SK-N-SH (cell line): ENCODE measurements at regions not wholly inside any gene's neighbourhood (a gene's known extent, or its start where the extent isn't known, plus 50 kb on each side); places are given as distances from the start of the nearest gene placed in this dataset.

Experiments used
- CTCF ChIA-PET: fragments of 300-600, 350-600 bp; formaldehyde crosslinking; extraction: SDS; loops from one replicate; lab custom pipeline; 2021; lab: Yijun Ruan, JAX
- POLR2A ChIA-PET: fragments of 350-600 bp; sonication (Branson Sonifier 250); formaldehyde crosslinking; extraction: SDS; loops from one replicate; lab custom pipeline; 2020; ENCODE audit warnings: antibody characterized with exemption, inconsistent platforms; lab: Yijun Ruan, JAX
- DNase-seq: peaks from one replicate; pipeline ENCODE4 v3.0.0; 2012
- H2AFZ ChIP-seq: fragments of 200-600 bp; sonication (generic); 2 replicates; pipeline ENCODE4 v1.8.1; 2016; ENCODE audit warnings: antibody characterized with exemption, mild to moderate bottlenecking, low read depth
- H3F3A ChIP-seq: fragments of 200-600 bp; sonication (generic); replicated peaks from 2 replicates; pipeline ENCODE3; 2016; ENCODE audit warnings: antibody characterized with exemption, mild to moderate bottlenecking; ENCODE audit not compliant: insufficient read depth
- H3K27ac ChIP-seq, 2 experiments: fragments of 200-500 bp in 1 of 2; fragments of 200-600 bp in 1 of 2; sonication (Bioruptor generic) in 1 of 2; sonication (generic), shearing (Covaris generic) in 1 of 2; 2 replicates each; pipeline versions ENCODE4 v1.5.1 to v1.6.1; 2014 to 2016; ENCODE audit warnings: low read depth in 2 of 2, inconsistent platforms in 1 of 2, low read length in 1 of 2, mild to moderate bottlenecking in 1 of 2, mixed read lengths in 1 of 2
- H3K27me3 ChIP-seq: fragments of 200-600 bp; sonication (generic), shearing (Covaris generic); 2 replicates; pipeline ENCODE4 v1.6.1; 2016; ENCODE audit warnings: mixed run types; ENCODE audit not compliant: insufficient read depth
- H3K36me3 ChIP-seq, 2 experiments: fragments of 200-500 bp in 1 of 2; fragments of 200-600 bp in 1 of 2; sonication (Bioruptor generic) in 1 of 2; sonication (generic) in 1 of 2; replicated peaks in 1 of 2; 2 replicates each; pipeline versions ENCODE3 to v1.5.1; 2014 to 2016; ENCODE audit warnings: low read length in 1 of 2, mild to moderate bottlenecking in 1 of 2; ENCODE audit not compliant: insufficient read depth in 2 of 2, control insufficient read depth in 1 of 2
- H3K4me1 ChIP-seq, 2 experiments: fragments of 200-500 bp in 1 of 2; fragments of 200-600 bp in 1 of 2; sonication (Bioruptor generic) in 1 of 2; sonication (generic), shearing (Covaris generic) in 1 of 2; 2 replicates each; pipeline versions ENCODE4 v1.5.1 to v1.6.1; 2014 to 2016; ENCODE audit warnings: low read depth in 1 of 2, low read length in 1 of 2, mixed run types in 1 of 2; ENCODE audit not compliant: insufficient read depth in 2 of 2, control insufficient read depth in 1 of 2
- H3K4me2 ChIP-seq: fragments of 200-600 bp; sonication (generic), shearing (Covaris generic); 2 replicates; pipeline ENCODE4 v1.6.1; 2017; ENCODE audit warnings: mixed run types
- H3K4me3 ChIP-seq, 2 experiments: fragments of 200-500 bp in 1 of 2; fragments of 200-600 bp in 1 of 2; sonication (Bioruptor generic) in 1 of 2; sonication (generic), shearing (Covaris generic) in 1 of 2; 2 replicates each; pipeline versions ENCODE4 v1.5.1 to v1.8.1; 2014 to 2016; ENCODE audit warnings: low read depth in 2 of 2, inconsistent platforms in 1 of 2, low read length in 1 of 2, mild to moderate bottlenecking in 1 of 2, mixed read lengths in 1 of 2, moderate library complexity in 1 of 2
- H3K79me2 ChIP-seq: fragments of 200-600 bp; sonication (generic); 2 replicates; pipeline ENCODE4 v1.8.1; 2017; ENCODE audit warnings: mild to moderate bottlenecking; ENCODE audit not compliant: insufficient read depth
- H3K9ac ChIP-seq: fragments of 200-600 bp; sonication (generic); 2 replicates; pipeline ENCODE4 v1.6.1; 2017; ENCODE audit warnings: mixed run types
- H3K9me2 ChIP-seq: fragments of 200-600 bp; sonication (generic); 2 replicates; pipeline ENCODE4 v1.6.1; 2017; ENCODE audit warnings: mixed run types
- H3K9me3 ChIP-seq: fragments of 200-600 bp; sonication (generic); 2 replicates; pipeline ENCODE4 v1.6.1; 2017; ENCODE audit warnings: mixed run types, mild to moderate bottlenecking, moderate library complexity
- H4K20me1 ChIP-seq: fragments of 200-600 bp; sonication (generic); 2 replicates; pipeline ENCODE4 v1.6.1; 2017; ENCODE audit warnings: mild to moderate bottlenecking, mixed run types; ENCODE audit not compliant: insufficient read depth
- GABPA ChIP-seq: IDR thresholded peaks from 2 replicates; pipeline ENCODE4 v1.4.0; 2012; ENCODE audit warnings: low read depth, mild to moderate bottlenecking
- IRF3 ChIP-seq: fragments of 150-350 bp; IDR thresholded peaks from 2 replicates; pipeline ENCODE4 v1.6.1; 2016; ENCODE audit warnings: mild to moderate bottlenecking, low read depth, low read length
- NRF1 ChIP-seq: IDR thresholded peaks from 2 replicates; pipeline ENCODE4 v1.6.1; 2012; ENCODE audit warnings: low read depth, mild to moderate bottlenecking, low read length
- RCOR1 ChIP-seq: fragments of 150-350 bp; IDR thresholded peaks from 2 replicates; pipeline ENCODE4 v1.6.1; 2017; ENCODE audit warnings: antibody characterized with exemption, low read length
- RXRA ChIP-seq: IDR thresholded peaks from 2 replicates; pipeline ENCODE4 v1.4.0; 2012; ENCODE audit warnings: low read depth, mild to moderate bottlenecking, borderline replicate concordance
- TCF12 ChIP-seq: IDR thresholded peaks from 2 replicates; pipeline ENCODE4 v1.4.0; 2012
- WGBS: methylation state at CpG from one replicate; pipeline ENCODE4 v1.1.6; 2017; ENCODE audit warnings: low lambda C conversion rate; 5-methylcytosine and 5-hydroxymethylcytosine counted together
- TF ChIP-seq, protein P1 (sequence below): IDR thresholded peaks from 2 replicates; pipeline ENCODE4; 2012
- TF ChIP-seq, protein P2 (sequence below): fragments of 200-600 bp; sonication (generic); IDR thresholded peaks from 2 replicates; pipeline ENCODE4 v1.6.1; 2017; ENCODE audit warnings: antibody characterized with exemption, mild to moderate bottlenecking, moderate library complexity
- TF ChIP-seq, protein P3 (sequence below): IDR thresholded peaks from 2 replicates; pipeline ENCODE4 v1.6.1; 2012; ENCODE audit warnings: mild to moderate bottlenecking, low read depth, low read length, moderate library complexity

DNA sequence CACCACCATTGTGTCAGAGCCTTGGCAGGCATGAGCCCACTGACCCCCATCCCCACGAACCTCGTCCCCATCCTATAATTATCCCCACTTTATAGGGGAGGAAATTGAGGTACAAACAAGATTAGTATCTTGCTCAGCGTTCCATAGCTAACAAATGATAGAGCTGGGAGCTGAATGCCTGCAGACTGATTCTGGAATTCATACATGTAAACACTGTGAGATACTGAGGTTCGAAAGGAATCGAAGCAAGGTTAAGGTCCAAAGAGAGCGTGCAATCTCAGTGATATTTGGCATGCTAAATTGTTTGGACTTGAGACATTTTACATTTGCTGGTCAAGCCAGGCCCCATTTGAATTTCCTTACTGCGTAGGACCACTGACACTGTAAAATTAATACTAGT, 746.6 kb downstream of the COL12A1 start:
- Histone ChIP-seq H3K4me1 (no peaks in the 10 kb centered on the region), H4K20me1 (no peaks in the 10 kb centered on the region), H3K9me2 (no peaks in the 10 kb centered on the region), H3K27ac (no peak overlapping the region), H3K27me3 (no peaks in the 10 kb centered on the region; the same call in 1 of the 2 replicates), H3K36me3 (no peaks in the 10 kb centered on the region), H2AFZ (no peak overlapping the region), H3K9me3 (no peaks in the 10 kb centered on the region), H3F3A (no peaks in the 10 kb centered on the region), H3K4me3 (no peak overlapping the region), H3K79me2 (no peaks in the 10 kb centered on the region), H3K9ac (no peak overlapping the region), H3K4me2 (no peak overlapping the region)
- TF ChIP-seq, protein P1, sequence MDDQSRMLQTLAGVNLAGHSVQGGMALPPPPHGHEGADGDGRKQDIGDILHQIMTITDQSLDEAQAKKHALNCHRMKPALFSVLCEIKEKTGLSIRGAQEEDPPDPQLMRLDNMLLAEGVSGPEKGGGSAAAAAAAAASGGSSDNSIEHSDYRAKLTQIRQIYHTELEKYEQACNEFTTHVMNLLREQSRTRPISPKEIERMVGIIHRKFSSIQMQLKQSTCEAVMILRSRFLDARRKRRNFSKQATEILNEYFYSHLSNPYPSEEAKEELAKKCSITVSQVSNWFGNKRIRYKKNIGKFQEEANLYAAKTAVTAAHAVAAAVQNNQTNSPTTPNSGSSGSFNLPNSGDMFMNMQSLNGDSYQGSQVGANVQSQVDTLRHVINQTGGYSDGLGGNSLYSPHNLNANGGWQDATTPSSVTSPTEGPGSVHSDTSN = no peak
- 21% methylated on average over 7 of the region's 7 CpGs for WGBS
- ChIA-PET CTCF (no interaction called here), POLR2A (no interaction called here)
- no peak for DNase-seq

GRCh38 chr6:74458536-74458935, 747.3 kb downstream of the COL12A1 start:
- Histone ChIP-seq H3K9me2 (no peaks in the 10 kb centered on the region), H3K36me3 (no peaks in the 10 kb centered on the region), H3K4me1 (no peaks in the 10 kb centered on the region), H3K4me2 (no peak overlapping the region), H3F3A (no peaks in the 10 kb centered on the region)
- POLR2A ChIA-PET = no interaction called here
- 8% methylated on average over 1 of the region's 1 CpG for WGBS
- TF ChIP-seq, protein P2, sequence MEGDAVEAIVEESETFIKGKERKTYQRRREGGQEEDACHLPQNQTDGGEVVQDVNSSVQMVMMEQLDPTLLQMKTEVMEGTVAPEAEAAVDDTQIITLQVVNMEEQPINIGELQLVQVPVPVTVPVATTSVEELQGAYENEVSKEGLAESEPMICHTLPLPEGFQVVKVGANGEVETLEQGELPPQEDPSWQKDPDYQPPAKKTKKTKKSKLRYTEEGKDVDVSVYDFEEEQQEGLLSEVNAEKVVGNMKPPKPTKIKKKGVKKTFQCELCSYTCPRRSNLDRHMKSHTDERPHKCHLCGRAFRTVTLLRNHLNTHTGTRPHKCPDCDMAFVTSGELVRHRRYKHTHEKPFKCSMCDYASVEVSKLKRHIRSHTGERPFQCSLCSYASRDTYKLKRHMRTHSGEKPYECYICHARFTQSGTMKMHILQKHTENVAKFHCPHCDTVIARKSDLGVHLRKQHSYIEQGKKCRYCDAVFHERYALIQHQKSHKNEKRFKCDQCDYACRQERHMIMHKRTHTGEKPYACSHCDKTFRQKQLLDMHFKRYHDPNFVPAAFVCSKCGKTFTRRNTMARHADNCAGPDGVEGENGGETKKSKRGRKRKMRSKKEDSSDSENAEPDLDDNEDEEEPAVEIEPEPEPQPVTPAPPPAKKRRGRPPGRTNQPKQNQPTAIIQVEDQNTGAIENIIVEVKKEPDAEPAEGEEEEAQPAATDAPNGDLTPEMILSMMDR = no peak
- TF ChIP-seq RXRA (no peak), RCOR1 (no peak), TCF12 (no peak), NRF1 (no peak), IRF3 (no peak), GABPA (no peak)
- TF ChIP-seq, protein P3, sequence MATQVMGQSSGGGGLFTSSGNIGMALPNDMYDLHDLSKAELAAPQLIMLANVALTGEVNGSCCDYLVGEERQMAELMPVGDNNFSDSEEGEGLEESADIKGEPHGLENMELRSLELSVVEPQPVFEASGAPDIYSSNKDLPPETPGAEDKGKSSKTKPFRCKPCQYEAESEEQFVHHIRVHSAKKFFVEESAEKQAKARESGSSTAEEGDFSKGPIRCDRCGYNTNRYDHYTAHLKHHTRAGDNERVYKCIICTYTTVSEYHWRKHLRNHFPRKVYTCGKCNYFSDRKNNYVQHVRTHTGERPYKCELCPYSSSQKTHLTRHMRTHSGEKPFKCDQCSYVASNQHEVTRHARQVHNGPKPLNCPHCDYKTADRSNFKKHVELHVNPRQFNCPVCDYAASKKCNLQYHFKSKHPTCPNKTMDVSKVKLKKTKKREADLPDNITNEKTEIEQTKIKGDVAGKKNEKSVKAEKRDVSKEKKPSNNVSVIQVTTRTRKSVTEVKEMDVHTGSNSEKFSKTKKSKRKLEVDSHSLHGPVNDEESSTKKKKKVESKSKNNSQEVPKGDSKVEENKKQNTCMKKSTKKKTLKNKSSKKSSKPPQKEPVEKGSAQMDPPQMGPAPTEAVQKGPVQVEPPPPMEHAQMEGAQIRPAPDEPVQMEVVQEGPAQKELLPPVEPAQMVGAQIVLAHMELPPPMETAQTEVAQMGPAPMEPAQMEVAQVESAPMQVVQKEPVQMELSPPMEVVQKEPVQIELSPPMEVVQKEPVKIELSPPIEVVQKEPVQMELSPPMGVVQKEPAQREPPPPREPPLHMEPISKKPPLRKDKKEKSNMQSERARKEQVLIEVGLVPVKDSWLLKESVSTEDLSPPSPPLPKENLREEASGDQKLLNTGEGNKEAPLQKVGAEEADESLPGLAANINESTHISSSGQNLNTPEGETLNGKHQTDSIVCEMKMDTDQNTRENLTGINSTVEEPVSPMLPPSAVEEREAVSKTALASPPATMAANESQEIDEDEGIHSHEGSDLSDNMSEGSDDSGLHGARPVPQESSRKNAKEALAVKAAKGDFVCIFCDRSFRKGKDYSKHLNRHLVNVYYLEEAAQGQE = no peak
- TF ChIP-seq, protein P1 = no peak
- TF ChIP-seq, all 33 proteins: peak for 0
- CTCF ChIA-PET = no interaction called here
- DNase-seq = no peak
- H3K9me3 ChIP-seq = no peaks in the 10 kb centered on the region
- no peak overlapping the region for H2AFZ ChIP-seq
- H3K9ac ChIP-seq = no peak overlapping the region
- H3K4me3 ChIP-seq = no peak overlapping the region
- no peak overlapping the region for H3K27ac ChIP-seq
- H3K79me2 ChIP-seq = no peaks in the 10 kb centered on the region
- H4K20me1 ChIP-seq = no peaks in the 10 kb centered on the region
- no peaks in the 10 kb centered on the region; the same call in 1 of the 2 replicates for H3K27me3 ChIP-seq
